Right atrium auricular region (tissue), 2 donors: ENCODE measurements at regions not wholly inside any gene's neighbourhood (a gene's known extent, or its start where the extent isn't known, plus 50 kb on each side); places are given as distances from the start of the nearest gene placed in this dataset.
"Not testable (repeated sequence)": the region's sequence is repeated elsewhere in the genome, so short reads cannot be mapped to it uniquely, and the experiment has no call there.

ENCODE experiments used
- DNase-seq: peaks from one replicate; pipeline ENCODE4 v3.0.0-alpha.2; 2019; ENCODE audit warnings: low spot score
- H3K27ac ChIP-seq, 2 donors: fragments of 200-600 bp; sonication (generic); 1 replicate in 1 of 2; 2 replicates in 1 of 2; pipeline ENCODE4 v1.5.1; 2016 to 2019
- H3K27me3 ChIP-seq, 2 donors: fragments of 200-600 bp; sonication (generic); one replicate each; pipeline versions ENCODE4 v1.5.1 to v1.6.0; 2017 to 2019
- H3K36me3 ChIP-seq: fragments of 200-600 bp; sonication (generic); one replicate; pipeline ENCODE4 v1.5.1; 2016
- H3K4me1 ChIP-seq, 2 donors: fragments of 200-600 bp; sonication (generic); one replicate each; pipeline versions ENCODE4 v1.5.1 to v1.6.0; 2017 to 2019
- H3K4me3 ChIP-seq, 2 donors: fragments of 200-600 bp; sonication (generic); 1 replicate in 1 of 2; 2 replicates in 1 of 2; pipeline ENCODE4 v1.5.1; 2017 to 2019; ENCODE audit warnings: mild to moderate bottlenecking in 1 of 2, moderate library complexity in 1 of 2
- H3K9me3 ChIP-seq, 2 donors: fragments of 200-600 bp; sonication (generic); one replicate each; pipeline ENCODE4 v1.5.1; 2019
- CTCF ChIP-seq, 2 donors: fragments of 200-600 bp; sonication (generic); IDR thresholded peaks; one replicate each; pipeline ENCODE4 v1.5.1; 2019; ENCODE audit warnings: antibody characterized with exemption in 2 of 2

GRCh38 chr4:73671348-73671747 lies 51.1 kb upstream of the RASSF6 start:
- H3K27ac ChIP-seq, DNase-seq, H3K9me3 ChIP-seq, H3K27me3 ChIP-seq, H3K36me3 ChIP-seq, H3K4me1 ChIP-seq, H3K4me3 ChIP-seq: not testable (repeated sequence)

DNA sequence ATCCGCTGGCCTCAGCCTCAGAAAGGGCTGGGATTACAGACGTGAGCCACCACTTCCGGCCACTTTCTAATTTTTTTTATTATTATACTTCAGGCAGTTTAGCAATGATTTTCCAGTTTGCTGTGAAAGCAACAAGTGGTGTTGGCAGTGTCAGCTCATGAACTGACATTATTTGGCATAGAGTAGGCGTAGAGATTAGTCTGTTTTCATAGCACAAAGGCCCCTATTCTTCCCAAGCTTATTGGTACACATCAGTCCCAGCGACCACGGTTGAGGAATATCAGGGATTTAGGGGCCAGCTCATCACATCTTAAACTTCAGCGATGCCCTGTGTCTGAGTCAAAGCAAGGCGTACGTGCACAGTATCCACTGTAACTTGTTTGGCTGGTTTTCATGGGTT lies 53.0 kb upstream of the RASSF6 start:
- Histone ChIP-seq H3K4me3 (no peak overlapping the region), H3K36me3 (no peaks in the 10 kb centered on the region), H3K9me3 (no peaks in the 10 kb centered on the region), H3K4me1 (no peaks in the 10 kb centered on the region), H3K27ac (peak overlapping the region in 1 of 2 donors; percentile 3), H3K27me3 (no peaks in the 10 kb centered on the region)
- DNase-seq: peak; percentile 60
- TF ChIP-seq CTCF (IDR thresholded peaks at IDR 0.05): no peak

DNA sequence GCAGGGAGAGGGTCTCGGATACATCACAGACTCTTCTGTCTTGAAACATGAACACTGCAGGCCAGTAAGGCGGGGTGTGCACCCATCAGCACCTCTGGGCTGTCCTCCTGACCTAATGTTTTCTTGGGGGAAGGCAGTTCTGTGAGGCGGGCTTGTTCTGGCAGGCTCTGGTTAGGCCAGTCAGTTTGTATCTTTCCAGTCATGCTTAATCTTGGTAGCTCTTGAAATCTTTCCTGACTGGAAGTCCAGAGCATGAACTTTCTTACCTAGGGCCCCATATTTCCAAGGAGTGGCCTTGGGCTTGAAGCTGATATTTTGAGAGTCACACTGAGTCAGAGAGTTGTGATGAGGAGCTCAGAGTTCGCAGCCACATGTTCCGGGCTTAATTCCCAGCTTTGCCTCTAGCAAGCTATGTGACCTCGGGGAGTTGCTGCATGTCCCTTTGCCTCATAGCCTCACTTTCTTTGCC lies 54.2 kb upstream of the RASSF6 start:
- Histone ChIP-seq H3K4me1 (no peaks in the 10 kb centered on the region), H3K9me3 (no peaks in the 10 kb centered on the region), H3K27me3 (no peaks in the 10 kb centered on the region), H3K4me3 (no peak overlapping the region), H3K36me3 (no peaks in the 10 kb centered on the region), H3K27ac (peak overlapping the region in 1 of 2 donors; percentile 43)
- no peak for TF ChIP-seq CTCF (IDR thresholded peaks at IDR 0.05)
- DNase-seq: peak; percentile 75

GRCh38 chr4:73675623-73676022 lies 55.4 kb upstream of the RASSF6 start:
- DNase-seq: no peak
- Histone ChIP-seq H3K4me1 (no peaks in the 10 kb centered on the region), H3K27me3 (no peaks in the 10 kb centered on the region), H3K4me3 (no peak overlapping the region), H3K36me3 (no peaks in the 10 kb centered on the region), H3K27ac (no peak overlapping the region), H3K9me3 (no peaks in the 10 kb centered on the region)
- TF ChIP-seq CTCF (IDR thresholded peaks at IDR 0.05): no peak

DNA sequence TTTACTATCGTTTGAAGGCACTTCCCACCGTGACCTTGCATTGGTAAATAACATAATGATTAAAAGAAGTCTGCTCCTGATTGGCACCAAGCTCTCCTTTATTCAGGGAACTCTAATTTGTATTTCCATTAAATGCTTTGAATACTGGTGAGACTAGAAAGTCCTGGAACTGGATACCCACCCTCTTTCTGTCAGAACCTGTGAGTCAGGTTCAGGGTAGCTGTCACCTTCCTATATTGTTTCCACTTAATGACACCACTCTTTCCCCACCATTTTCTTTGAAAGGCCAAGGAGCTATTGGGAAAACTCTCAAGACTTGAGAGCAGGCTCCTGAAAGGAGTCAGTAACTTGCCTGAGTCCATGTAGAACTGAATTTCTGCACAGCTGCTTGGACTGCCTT lies 55.9 kb upstream of the RASSF6 start:
- Histone ChIP-seq H3K4me3 (no peak overlapping the region), H3K4me1 (no peaks in the 10 kb centered on the region), H3K36me3 (no peaks in the 10 kb centered on the region), H3K27me3 (no peaks in the 10 kb centered on the region), H3K27ac (no peak overlapping the region), H3K9me3 (no peaks in the 10 kb centered on the region)
- no peak for TF ChIP-seq CTCF (IDR thresholded peaks at IDR 0.05)
- no peak for DNase-seq

DNA sequence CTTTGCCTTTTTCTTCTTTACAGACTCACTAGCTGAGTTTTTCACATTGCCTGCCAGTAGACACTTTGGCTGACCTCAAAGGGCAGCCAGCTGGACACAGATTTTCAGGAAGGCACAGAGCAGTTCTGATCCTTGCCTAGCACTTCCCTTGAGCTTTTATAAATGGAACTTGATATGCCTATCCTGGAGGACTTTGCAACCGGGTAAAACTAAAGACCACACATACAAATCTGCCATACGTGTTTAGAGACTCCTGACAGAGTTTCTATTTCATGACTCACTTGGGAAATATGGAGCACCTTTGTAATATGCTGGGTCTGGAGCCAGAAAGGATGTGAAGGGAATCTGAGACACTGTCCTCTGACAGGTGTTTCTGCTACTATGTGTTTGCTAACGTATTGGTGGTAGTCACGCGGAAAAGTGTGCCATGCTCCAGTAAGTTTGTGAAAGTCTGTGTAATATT lies 56.7 kb upstream of the RASSF6 start:
- Histone ChIP-seq H3K9me3 (no peaks in the 10 kb centered on the region), H3K27me3 (no peaks in the 10 kb centered on the region), H3K27ac (no peak overlapping the region), H3K4me3 (no peak overlapping the region), H3K4me1 (no peaks in the 10 kb centered on the region), H3K36me3 (no peaks in the 10 kb centered on the region)
- TF ChIP-seq CTCF (IDR thresholded peaks at IDR 0.05): no peak
- no peak for DNase-seq
